Right atrium auricular region (tissue), 2 donors: ENCODE measurements at regions not wholly inside any gene's neighbourhood (a gene's known extent, or its start where the extent isn't known, plus 50 kb on each side); places are given as distances from the start of the nearest gene placed in this dataset.

Experiments
- DNase-seq: peaks from one replicate; pipeline ENCODE4 v3.0.0-alpha.2; 2019; ENCODE audit warnings: low spot score
- H3K27ac ChIP-seq, 2 donors: fragments of 200-600 bp; sonication (generic); 1 replicate in 1 of 2; 2 replicates in 1 of 2; pipeline ENCODE4 v1.5.1; 2016 to 2019
- H3K27me3 ChIP-seq, 2 donors: fragments of 200-600 bp; sonication (generic); one replicate each; pipeline versions ENCODE4 v1.5.1 to v1.6.0; 2017 to 2019
- H3K36me3 ChIP-seq: fragments of 200-600 bp; sonication (generic); one replicate; pipeline ENCODE4 v1.5.1; 2016
- H3K4me1 ChIP-seq, 2 donors: fragments of 200-600 bp; sonication (generic); one replicate each; pipeline versions ENCODE4 v1.5.1 to v1.6.0; 2017 to 2019
- H3K4me3 ChIP-seq, 2 donors: fragments of 200-600 bp; sonication (generic); 1 replicate in 1 of 2; 2 replicates in 1 of 2; pipeline ENCODE4 v1.5.1; 2017 to 2019; ENCODE audit warnings: mild to moderate bottlenecking in 1 of 2, moderate library complexity in 1 of 2
- H3K9me3 ChIP-seq, 2 donors: fragments of 200-600 bp; sonication (generic); one replicate each; pipeline ENCODE4 v1.5.1; 2019
- CTCF ChIP-seq, 2 donors: fragments of 200-600 bp; sonication (generic); IDR thresholded peaks; one replicate each; pipeline ENCODE4 v1.5.1; 2019; ENCODE audit warnings: antibody characterized with exemption in 2 of 2

GRCh38 chr6:147017153-147017552 lies 187.1 kb upstream of the STXBP5 start:
- H3K9me3 ChIP-seq: no peaks in the 10 kb centered on the region
- DNase-seq: no peak
- no peaks in the 10 kb centered on the region for H3K36me3 ChIP-seq
- no peaks in the 10 kb centered on the region for H3K27me3 ChIP-seq
- no peak overlapping the region for H3K4me3 ChIP-seq
- H3K4me1 ChIP-seq: no peaks in the 10 kb centered on the region
- no peak for TF ChIP-seq CTCF (IDR thresholded peaks at IDR 0.05)
- no peak overlapping the region for H3K27ac ChIP-seq

DNA sequence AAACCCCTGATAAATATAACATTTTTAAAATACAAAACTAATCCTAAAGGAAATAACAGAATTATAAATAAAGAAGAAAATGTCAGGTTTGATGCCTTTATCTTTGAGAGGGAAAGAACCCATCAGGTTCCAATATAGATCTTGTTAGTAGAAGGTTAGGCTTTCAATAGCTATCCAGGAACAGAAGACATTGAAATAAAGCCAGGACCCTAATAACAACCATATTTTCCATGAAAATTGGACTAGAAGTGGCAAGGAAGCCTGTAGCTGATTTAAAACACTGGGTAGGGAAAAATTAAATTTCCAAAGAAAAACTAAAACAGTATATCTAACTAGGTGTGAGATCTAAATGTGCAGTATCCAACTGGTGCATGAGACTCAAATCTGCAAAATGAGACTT lies 185.2 kb upstream of the STXBP5 start:
- Histone ChIP-seq H3K27ac (no peak overlapping the region), H3K4me1 (no peaks in the 10 kb centered on the region), H3K27me3 (no peaks in the 10 kb centered on the region), H3K9me3 (no peaks in the 10 kb centered on the region), H3K36me3 (no peaks in the 10 kb centered on the region), H3K4me3 (no peak overlapping the region)
- no peak for TF ChIP-seq CTCF (IDR thresholded peaks at IDR 0.05)
- DNase-seq: no peak

GRCh38 chr6:147022041-147022440 lies 182.2 kb upstream of the STXBP5 start:
- H3K4me1 ChIP-seq: no peaks in the 10 kb centered on the region
- H3K4me3 ChIP-seq: no peak overlapping the region
- no peaks in the 10 kb centered on the region for H3K36me3 ChIP-seq
- H3K9me3 ChIP-seq: no peaks in the 10 kb centered on the region
- H3K27ac ChIP-seq: no peak overlapping the region
- no peaks in the 10 kb centered on the region for H3K27me3 ChIP-seq
- DNase-seq: no peak
- no peak for TF ChIP-seq CTCF (IDR thresholded peaks at IDR 0.05)

DNA sequence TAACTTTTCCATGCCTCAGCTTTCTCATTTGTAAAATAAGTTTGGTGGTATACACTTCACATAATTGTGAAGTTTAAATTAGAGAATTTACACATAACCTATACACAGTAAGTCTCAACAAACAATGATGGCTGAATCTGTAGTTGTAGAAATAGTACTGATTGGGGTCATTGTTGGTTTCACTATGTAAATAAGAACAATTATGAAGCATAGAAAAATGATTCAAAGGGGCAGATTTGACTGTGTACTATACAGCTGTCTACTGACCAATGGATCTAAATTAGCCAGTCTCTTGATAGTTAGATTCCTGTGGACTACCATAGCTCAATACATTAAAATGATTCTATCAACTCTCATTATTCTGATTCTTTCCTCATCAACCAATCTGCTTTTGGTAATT lies 181.1 kb upstream of the STXBP5 start:
- no peaks in the 10 kb centered on the region for H3K36me3 ChIP-seq
- no peaks in the 10 kb centered on the region for H3K4me1 ChIP-seq
- no peaks in the 10 kb centered on the region for H3K9me3 ChIP-seq
- DNase-seq: no peak
- no peak overlapping the region for H3K4me3 ChIP-seq
- no peak for TF ChIP-seq CTCF (IDR thresholded peaks at IDR 0.05)
- H3K27me3 ChIP-seq: no peaks in the 10 kb centered on the region
- no peak overlapping the region for H3K27ac ChIP-seq

DNA sequence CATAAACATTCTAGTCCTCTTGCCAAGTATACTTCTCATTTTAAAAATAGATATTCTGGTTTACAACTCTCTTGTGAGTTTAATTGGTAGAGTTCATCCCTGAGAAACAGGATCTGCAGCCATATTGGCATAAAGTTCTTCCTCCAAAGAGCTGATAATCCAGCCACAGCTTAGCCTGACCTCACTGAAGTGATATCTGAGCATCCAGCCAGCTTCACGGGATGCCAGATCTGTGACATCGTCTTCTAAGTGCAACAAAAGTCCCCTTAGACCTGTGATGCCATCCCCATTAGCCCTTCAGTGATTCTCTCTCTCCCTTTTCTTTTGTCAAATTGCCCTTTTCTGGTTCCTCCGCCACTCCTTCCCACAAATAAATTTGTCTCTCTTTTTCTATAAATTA lies 180.6 kb upstream of the STXBP5 start:
- no peak overlapping the region for H3K27ac ChIP-seq
- DNase-seq: no peak
- no peak for TF ChIP-seq CTCF (IDR thresholded peaks at IDR 0.05)

GRCh38 chr6:147029923-147030322 lies 174.3 kb upstream of the STXBP5 start:
- no peak for DNase-seq
- Histone ChIP-seq H3K27ac (no peak overlapping the region), H3K9me3 (no peaks in the 10 kb centered on the region), H3K4me3 (no peak overlapping the region), H3K4me1 (no peaks in the 10 kb centered on the region), H3K27me3 (no peaks in the 10 kb centered on the region), H3K36me3 (no peaks in the 10 kb centered on the region)
- no peak for TF ChIP-seq CTCF (IDR thresholded peaks at IDR 0.05)

More for the DNA sequence above, 180.6 kb upstream of the STXBP5 start:
- Histone ChIP-seq H3K9me3 (no peaks in the 10 kb centered on the region), H3K27me3 (no peaks in the 10 kb centered on the region), H3K4me1 (no peaks in the 10 kb centered on the region), H3K36me3 (no peaks in the 10 kb centered on the region), H3K4me3 (no peak overlapping the region)
